ENCODE measurements at regions not wholly inside any gene's neighbourhood (a gene's known extent, or its start where the extent isn't known, plus 50 kb on each side); places are given as distances from the start of the nearest gene placed in this dataset.

DNA sequence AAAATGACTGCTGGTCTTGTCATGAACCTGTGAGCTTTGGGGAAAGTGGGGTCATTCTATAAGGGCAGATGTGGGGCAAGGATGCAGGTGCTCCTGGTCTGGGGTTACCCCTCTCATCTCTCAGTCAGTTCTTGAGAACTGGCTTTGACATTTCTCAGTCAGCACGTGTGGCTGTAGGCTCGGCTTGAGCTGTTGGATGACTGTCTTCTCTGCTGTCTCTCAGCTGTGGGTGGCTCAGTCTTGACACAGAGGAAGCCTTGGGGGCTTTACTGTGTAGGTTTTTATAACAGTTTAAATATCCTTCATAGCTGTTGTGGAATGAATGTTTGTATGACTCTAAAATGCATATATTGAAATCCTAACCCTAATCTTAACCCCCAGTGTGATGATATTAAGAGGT is 296.4 kb upstream of the CELF4 start:
- no peaks in the 10 kb centered on the region for H3K27me3 ChIP-seq (ENCODE audit: control insufficient read depth in 2 of 2, insufficient read depth in 2 of 2, low read length in 2 of 2)
- H3K79me2 ChIP-seq (ENCODE audit: control insufficient read depth, insufficient read depth, low read length), result no peaks in the 10 kb centered on the region
- H3K4me2 ChIP-seq (ENCODE audit: insufficient read depth, low read length), result no peak overlapping the region
- H3K9me1 ChIP-seq (replicated peaks; ENCODE audit: control insufficient read depth, extremely low read depth, insufficient read depth, low read length), result no peaks in the 10 kb centered on the region
- CTCF ChIA-PET, result no interaction called here
- no peaks in the 10 kb centered on the region for H3K4me1 ChIP-seq (ENCODE audit: control insufficient read depth, extremely low read depth, insufficient read depth, low read length)
- H3K9ac ChIP-seq (replicated peaks; ENCODE audit: extremely low read depth, insufficient read depth, low read length), result no peak overlapping the region
- no peak overlapping the region for H2AFZ ChIP-seq (ENCODE audit: low read depth, low read length)
- no TSS peak for BruUV-seq (replicated peaks)
- dilution Hi-C loops (cut with MboI; ENCODE audit: extremely low pct_ligation_motif_present, low sequenced_read_pairs) (no loop called here), intact Hi-C loops (cut with micrococcal nuclease) (no loop called here)
- POLR2A ChIA-PET, result no interaction called here
- no peak overlapping the region for H3K27ac ChIP-seq (ENCODE audit: insufficient read depth, low read depth, low read length)
- no peaks in the 10 kb centered on the region for H3K9me3 ChIP-seq (replicated peaks; ENCODE audit: control insufficient read depth, insufficient read depth, low read length)
- no peak overlapping the region for H3K4me3 ChIP-seq (replicated peaks in 1 of 3; ENCODE audit: insufficient read depth in 1 of 3, low read depth in 1 of 3, low read length in 3 of 3)
- FAIRE-seq (no peak), DNase-seq (ENCODE audit: low read depth, low spot score) (no peak)
- H3K36me3 ChIP-seq (ENCODE audit: control insufficient read depth in 2 of 2, extremely low read depth in 1 of 2, insufficient read depth in 2 of 2, low read length in 2 of 2), result no peaks in the 10 kb centered on the region
- TF ChIP-seq POLR2A (IDR thresholded peaks at IDR 0.05; ENCODE audit: low read depth, low read length) (no peak), FOS (IDR thresholded peaks at IDR 0.05; ENCODE audit: borderline replicate concordance, insufficient read depth, low read length) (no peak), CTCF (IDR thresholded peaks at IDR 0.05; ENCODE audit: extremely low read depth in 1 of 2, insufficient read depth in 1 of 2, low read depth in 1 of 2, low read length in 2 of 2) (no peak), MYC (IDR thresholded peaks at IDR 0.05; ENCODE audit: low read depth, low read length) (no peak), POLR2AphosphoS5 (IDR thresholded peaks at IDR 0.05; ENCODE audit: insufficient read depth, low read depth, low read length) (no peak), MAX (IDR thresholded peaks at IDR 0.05; ENCODE audit: insufficient read depth, insufficient read length) (no peak), JUN (IDR thresholded peaks at IDR 0.05; ENCODE audit: borderline replicate concordance, insufficient read depth, insufficient read length, low read depth) (no peak)
- no peaks in the 10 kb centered on the region for H4K20me1 ChIP-seq (replicated peaks; ENCODE audit: control insufficient read depth, extremely low read depth, insufficient read depth, low read length)

DNA sequence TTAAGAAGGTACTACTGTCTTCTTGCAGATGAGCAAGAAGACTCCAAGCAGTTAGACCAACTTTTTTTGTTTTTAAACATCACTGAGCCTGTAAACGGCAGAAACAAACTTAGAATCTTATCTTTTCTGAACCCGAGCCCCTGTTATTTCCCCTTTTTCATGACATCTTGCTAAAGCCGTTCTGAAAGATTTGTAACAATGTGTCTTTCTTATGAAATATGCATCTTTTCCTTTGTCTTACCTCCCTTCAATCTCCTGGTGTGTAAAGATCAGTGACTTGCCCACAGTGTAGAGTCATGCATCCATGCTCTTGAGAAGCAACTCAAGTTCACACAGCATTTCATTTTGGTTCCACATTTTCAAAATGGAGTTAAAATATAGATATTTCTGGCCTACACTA is 288.8 kb upstream of the CELF4 start:
- no peak overlapping the region for H3K4me2 ChIP-seq (ENCODE audit: insufficient read depth, low read length)
- ChIA-PET CTCF (no interaction called here), POLR2A (no interaction called here)
- H3K79me2 ChIP-seq (ENCODE audit: control insufficient read depth, insufficient read depth, low read length), result no peaks in the 10 kb centered on the region
- BruUV-seq (replicated peaks), result no TSS peak
- DNase-seq (ENCODE audit: low read depth, low spot score) (no peak), FAIRE-seq (no peak)
- H3K4me1 ChIP-seq (ENCODE audit: control insufficient read depth, extremely low read depth, insufficient read depth, low read length), result no peaks in the 10 kb centered on the region
- intact Hi-C loops (cut with micrococcal nuclease), result no loop called here
- TF ChIP-seq MYC (IDR thresholded peaks at IDR 0.05; ENCODE audit: low read depth, low read length), result no peak
- TF ChIP-seq GATA2 (IDR thresholded peaks at IDR 0.05; ENCODE audit: insufficient read depth, insufficient read length, low read depth, low read length), result no peak
- no peak for TF ChIP-seq POLR2AphosphoS5 (IDR thresholded peaks at IDR 0.05; ENCODE audit: insufficient read depth, low read depth, low read length)
- no peak for TF ChIP-seq FOS (IDR thresholded peaks at IDR 0.05; ENCODE audit: borderline replicate concordance, insufficient read depth, low read length)
- TF ChIP-seq MAX (IDR thresholded peaks at IDR 0.05; ENCODE audit: insufficient read depth, insufficient read length), result no peak
- no peak for TF ChIP-seq POLR2A (IDR thresholded peaks at IDR 0.05; ENCODE audit: low read depth, low read length)
- TF ChIP-seq EZH2 (IDR thresholded peaks at IDR 0.05; ENCODE audit: borderline replicate concordance, low read depth, low read length, severe bottlenecking), result no peak
- TF ChIP-seq CTCF (IDR thresholded peaks at IDR 0.05; ENCODE audit: extremely low read depth in 1 of 2, insufficient read depth in 1 of 2, low read depth in 1 of 2, low read length in 2 of 2), result no peak
- no peak for TF ChIP-seq JUN (IDR thresholded peaks at IDR 0.05; ENCODE audit: borderline replicate concordance, insufficient read depth, insufficient read length, low read depth)
- dilution Hi-C loops (cut with MboI; ENCODE audit: extremely low pct_ligation_motif_present, low sequenced_read_pairs), result no loop called here
- H3K9me1 ChIP-seq (replicated peaks; ENCODE audit: control insufficient read depth, extremely low read depth, insufficient read depth, low read length), result no peaks in the 10 kb centered on the region
- H3K9me3 ChIP-seq (replicated peaks; ENCODE audit: control insufficient read depth, insufficient read depth, low read length), result peaks cover 2% of the 10 kb centered on the region
- H2AFZ ChIP-seq (ENCODE audit: low read depth, low read length), result no peak overlapping the region
- H3K36me3 ChIP-seq (ENCODE audit: control insufficient read depth in 2 of 2, extremely low read depth in 1 of 2, insufficient read depth in 2 of 2, low read length in 2 of 2), result no peaks in the 10 kb centered on the region
- no peak overlapping the region for H3K4me3 ChIP-seq (replicated peaks in 1 of 3; ENCODE audit: insufficient read depth in 1 of 3, low read depth in 1 of 3, low read length in 3 of 3)
- no peak overlapping the region for H3K27ac ChIP-seq (ENCODE audit: insufficient read depth, low read depth, low read length)
- no peaks in the 10 kb centered on the region for H4K20me1 ChIP-seq (replicated peaks; ENCODE audit: control insufficient read depth, extremely low read depth, insufficient read depth, low read length)
- no peak overlapping the region for H3K9ac ChIP-seq (replicated peaks; ENCODE audit: extremely low read depth, insufficient read depth, low read length)
- no peaks in the 10 kb centered on the region for H3K27me3 ChIP-seq (ENCODE audit: control insufficient read depth in 2 of 2, insufficient read depth in 2 of 2, low read length in 2 of 2)

Data from endothelial cell of umbilical vein (primary cell).